Tibial nerve (tissue), 4 donors: ENCODE measurements at regions not wholly inside any gene's neighbourhood (a gene's known extent, or its start where the extent isn't known, plus 50 kb on each side); places are given as distances from the start of the nearest gene placed in this dataset.

ENCODE experiments used
- CTCF ChIP-seq, 5 experiments: fragments of 200-600 bp in 3 of 5; fragments of 450-650 bp in 2 of 5; sonication (generic) in 3 of 5; IDR thresholded peaks; one replicate each; pipeline ENCODE4 v1.5.1; 2016 to 2019; ENCODE audit warnings: antibody characterized with exemption in 5 of 5, mild to moderate bottlenecking in 3 of 5, moderate library complexity in 2 of 5
- EP300 ChIP-seq, 2 donors: sonication (generic); formaldehyde crosslinking; IDR thresholded peaks; one replicate each; pipeline ENCODE4 v1.6.1; 2017; ENCODE audit warnings: antibody characterized with exemption in 2 of 2, mild to moderate bottlenecking in 1 of 2
- POLR2A ChIP-seq, 2 donors: fragments of 450-650 bp; IDR thresholded peaks; one replicate each; pipeline ENCODE4 v1.6.1; 2017; ENCODE audit warnings: antibody characterized with exemption in 2 of 2, mild to moderate bottlenecking in 2 of 2, moderate library complexity in 2 of 2

- TF ChIP-seq EP300 (IDR thresholded peaks at IDR 0.05): no peak
- no peak for TF ChIP-seq CTCF (IDR thresholded peaks at IDR 0.05)
- no peak for TF ChIP-seq POLR2A (IDR thresholded peaks at IDR 0.05)
These were observed 138.7 kb downstream of the C12orf75 start for GRCh38 chr12:105469211-105469610.
